GM06990 (cell line): ENCODE measurements at regions not wholly inside any gene's neighbourhood (a gene's known extent, or its start where the extent isn't known, plus 50 kb on each side); places are given as distances from the start of the nearest gene placed in this dataset.

ENCODE experiments used
- DNase-seq: peaks from one replicate; pipeline ENCODE4 v3.0.0-alpha.2; 2011; ENCODE audit not compliant: insufficient read length; ENCODE audit errors: extremely low read depth
- H3K27me3 ChIP-seq: replicated peaks from 2 replicates; pipeline ENCODE4 v1.6.0; 2011; ENCODE audit warnings: low read length; ENCODE audit not compliant: control insufficient read depth, insufficient read depth
- H3K36me3 ChIP-seq: 2 replicates; pipeline ENCODE4 v1.5.1; 2011; ENCODE audit warnings: low read length; ENCODE audit not compliant: control insufficient read depth, insufficient read depth
- H3K4me3 ChIP-seq: replicated peaks from 2 replicates; pipeline ENCODE4 v1.5.1; 2011; ENCODE audit warnings: low read depth, mild to moderate bottlenecking, control low read depth, low read length
- CTCF ChIP-seq: IDR thresholded peaks from 2 replicates; pipeline ENCODE4 v1.5.1; 2011; ENCODE audit warnings: low read length, control low read depth, mild to moderate bottlenecking, inconsistent platforms; ENCODE audit not compliant: insufficient read depth, poor library complexity, severe bottlenecking

- Histone ChIP-seq H3K4me3 (no peak overlapping the region), H3K27me3 (no peaks in the 10 kb centered on the region), H3K36me3 (no peaks in the 10 kb centered on the region)
- no peak for TF ChIP-seq CTCF
- no peak for DNase-seq
Observed at GRCh38 chr4:13902146-13902545, 274.6 kb upstream of the BOD1L1 start.

- no peaks in the 10 kb centered on the region for H3K27me3 ChIP-seq
- no peak for DNase-seq
- no peaks in the 10 kb centered on the region for H3K36me3 ChIP-seq
- no peak for TF ChIP-seq CTCF
- no peak overlapping the region for H3K4me3 ChIP-seq
Observed at GRCh38 chr4:13903061-13903460, 275.5 kb upstream of the BOD1L1 start.

- no peaks in the 10 kb centered on the region for H3K27me3 ChIP-seq
- no peak for DNase-seq
- H3K36me3 ChIP-seq: no peaks in the 10 kb centered on the region
- TF ChIP-seq CTCF: no peak
- no peak overlapping the region for H3K4me3 ChIP-seq
Observed at GRCh38 chr4:13903901-13904300, 276.4 kb upstream of the BOD1L1 start.

- H3K4me3 ChIP-seq: no peak overlapping the region
- no peaks in the 10 kb centered on the region for H3K27me3 ChIP-seq
- DNase-seq: no peak
- no peaks in the 10 kb centered on the region for H3K36me3 ChIP-seq
- TF ChIP-seq CTCF: no peak
Observed at GRCh38 chr4:13905543-13905942, 278.0 kb upstream of the BOD1L1 start.

- no peaks in the 10 kb centered on the region for H3K27me3 ChIP-seq
- no peaks in the 10 kb centered on the region for H3K36me3 ChIP-seq
- no peak for DNase-seq
- H3K4me3 ChIP-seq: no peak overlapping the region
- no peak for TF ChIP-seq CTCF
Observed at GRCh38 chr4:13906727-13907126, 279.2 kb upstream of the BOD1L1 start.

- Histone ChIP-seq H3K4me3 (no peak overlapping the region), H3K36me3 (no peaks in the 10 kb centered on the region), H3K27me3 (no peaks in the 10 kb centered on the region)
- no peak for DNase-seq
- TF ChIP-seq CTCF: peak; percentile 8
Observed at GRCh38 chr4:13907255-13907751, 279.8 kb upstream of the BOD1L1 start.
